Transverse colon (tissue), 4 donors: ENCODE measurements at regions not wholly inside any gene's neighbourhood (a gene's known extent, or its start where the extent isn't known, plus 50 kb on each side); places are given as distances from the start of the nearest gene placed in this dataset.

ENCODE experiments used
- DNase-seq: peaks from one replicate; pipeline ENCODE4 v3.0.0-alpha.2; 2019
- H3K27ac ChIP-seq, 4 donors: fragments of 200-600 bp; sonication (generic); 2 replicates each; pipeline ENCODE4 v1.5.1; 2016 to 2018; ENCODE audit warnings: inconsistent platforms in 4 of 4
- H3K27me3 ChIP-seq: fragments of 200-600 bp; sonication (generic); 2 replicates; pipeline ENCODE4 v1.5.1; 2017; ENCODE audit warnings: inconsistent platforms
- H3K36me3 ChIP-seq, 4 donors: fragments of 200-600 bp; sonication (generic); 2 replicates each; pipeline ENCODE4 v1.5.1; 2017 to 2019; ENCODE audit warnings: inconsistent platforms in 4 of 4
- H3K4me1 ChIP-seq, 4 donors: fragments of 200-600 bp; sonication (generic); 2 replicates each; pipeline ENCODE4 v1.5.1; 2017 to 2020; ENCODE audit warnings: inconsistent platforms in 4 of 4
- H3K4me3 ChIP-seq, 4 donors: fragments of 200-600 bp; sonication (generic); 1 replicate in 1 of 4; 2 replicates in 3 of 4; pipeline versions ENCODE4 v1.5.1 to v1.6.1; 2017 to 2019; ENCODE audit warnings: inconsistent platforms in 4 of 4
- H3K9me3 ChIP-seq, 2 donors: fragments of 200-600 bp; sonication (generic); 2 replicates each; pipeline ENCODE4 v1.5.1; 2017 to 2019; ENCODE audit warnings: inconsistent platforms in 2 of 2
- CTCF ChIP-seq, 5 experiments: fragments of 200-600 bp in 3 of 5; fragments of 450-650 bp in 2 of 5; sonication (generic) in 3 of 5; IDR thresholded peaks; 1 replicate in 2 of 5; 2 replicates in 3 of 5; pipeline ENCODE4 v1.5.1; 2016 to 2017; ENCODE audit warnings: antibody characterized with exemption in 5 of 5, inconsistent platforms in 3 of 5, mild to moderate bottlenecking in 2 of 5, moderate library complexity in 1 of 5
- EP300 ChIP-seq: sonication (generic); formaldehyde crosslinking; IDR thresholded peaks from one replicate; pipeline ENCODE4 v1.6.1; 2017; ENCODE audit warnings: antibody characterized with exemption, low read depth
- POLR2A ChIP-seq: fragments of 450-650 bp; IDR thresholded peaks from one replicate; pipeline ENCODE4 v1.6.1; 2016; ENCODE audit warnings: antibody characterized with exemption, mild to moderate bottlenecking, moderate library complexity
- POLR2AphosphoS5 ChIP-seq, 3 donors: sonication (generic); formaldehyde crosslinking; IDR thresholded peaks; one replicate each; pipeline ENCODE4 v1.6.1; 2016; ENCODE audit warnings: antibody characterized with exemption in 3 of 3
- WGBS, 2 donors: methylation state at CpG; one replicate each; pipeline ENCODE4 v1.1.5; 2018; ENCODE audit warnings: low coverage in 1 of 2; 5-methylcytosine and 5-hydroxymethylcytosine counted together
- in situ Hi-C, 4 donors: fragments of 200-750 bp; cut with MboI; loops; one replicate each; pipeline versions ENCODE4 v1.15.0 to v1.15.1; 2017; ENCODE audit warnings: low sequenced_read_pairs in 3 of 4, low pct_ligation_motif_present in 1 of 4, low pct_unique_long_range_greater_than_20kb in 1 of 4
- intact Hi-C: fragments of 100-400 bp; cut with DNase I; formaldehyde crosslinking; loops from one replicate; pipeline ENCODE4 v1.15.1; 2023; ENCODE audit warnings: low total_unique reads

DNA sequence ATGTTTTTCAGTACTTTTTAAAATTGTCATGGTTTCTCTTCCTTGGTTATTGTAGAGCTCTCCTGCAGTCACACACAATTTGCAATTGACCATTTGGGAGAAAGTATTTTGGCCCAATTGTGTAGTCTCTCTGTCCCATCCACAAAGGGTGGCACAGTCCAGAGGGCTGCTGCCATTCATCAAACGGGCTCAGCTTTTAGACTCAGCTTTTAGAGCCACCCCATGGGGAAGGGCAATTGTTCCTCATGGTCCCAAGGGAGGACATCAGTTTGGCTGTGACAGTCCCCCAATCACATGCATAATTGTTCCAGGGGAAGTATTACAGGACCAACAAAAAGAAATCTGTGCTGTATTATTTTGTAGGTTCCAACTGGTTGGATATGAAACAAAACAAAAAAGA is 207.6 kb downstream of the ZNF462 start:
- WGBS, 2 donors, result 40 to 60% methylated on average over 1 of the region's 1 CpG
- H3K4me1 ChIP-seq, result peaks cover 2 to 36% (median 15%) of the 10 kb centered on the region in 4 donors
- in situ Hi-C loops, result no loop called here

DNA sequence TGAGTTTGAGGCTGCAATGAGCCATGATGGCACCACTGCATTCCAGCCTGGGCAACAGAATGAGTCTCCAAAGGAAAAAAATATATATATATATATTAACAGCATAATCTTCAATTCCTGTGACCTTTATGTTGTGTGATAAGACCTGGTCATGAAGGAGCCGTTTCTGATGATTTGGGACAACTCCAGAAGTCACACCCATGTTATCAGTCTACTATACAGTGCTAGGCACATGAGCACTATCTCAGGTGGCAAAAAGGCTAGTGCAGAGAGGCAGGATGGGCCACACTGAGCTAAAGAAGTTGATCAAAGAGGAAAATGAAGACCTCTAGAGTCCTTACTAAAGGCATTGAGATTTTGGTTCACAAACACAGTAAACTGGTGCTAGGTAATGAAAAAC is 205.0 kb upstream of the RAD23B start:
- TF ChIP-seq POLR2AphosphoS5 (IDR thresholded peaks at IDR 0.05) (no peak), CTCF (IDR thresholded peaks at IDR 0.05) (no peak), POLR2A (no peak), EP300 (no peak)
- Histone ChIP-seq H3K4me3 (no peak overlapping the region), H3K9me3 (no peaks in the 10 kb centered on the region), H3K27ac (no peak overlapping the region), H3K27me3 (no peaks in the 10 kb centered on the region), H3K36me3 (no peaks in the 10 kb centered on the region), H3K4me1 (peaks cover 0 to 9% (median 2%) of the 10 kb centered on the region in 4 donors)
- DNase-seq, result no peak
- in situ Hi-C loops (no loop called here), intact Hi-C loops (no loop called here)
- 40 to 50% methylated on average over 1 of the region's 1 CpG for WGBS, 2 donors

More for the DNA sequence above, 207.6 kb downstream of the ZNF462 start:
- Histone ChIP-seq H3K4me3 (no peak overlapping the region), H3K27ac (no peak overlapping the region), H3K36me3 (no peaks in the 10 kb centered on the region), H3K27me3 (no peaks in the 10 kb centered on the region), H3K9me3 (no peaks in the 10 kb centered on the region)
- DNase-seq, result no peak
- intact Hi-C loops, result no loop called here
- no peak for TF ChIP-seq POLR2AphosphoS5 (IDR thresholded peaks at IDR 0.05)
- TF ChIP-seq EP300, result no peak
- TF ChIP-seq POLR2A, result no peak
- TF ChIP-seq CTCF (IDR thresholded peaks at IDR 0.05), result no peak

- no peaks in the 10 kb centered on the region for H3K27me3 ChIP-seq
- H3K9me3 ChIP-seq, result no peaks in the 10 kb centered on the region
- no peaks in the 10 kb centered on the region for H3K36me3 ChIP-seq
- H3K4me1 ChIP-seq, result peaks cover 0 to 9% (median 2%) of the 10 kb centered on the region in 4 donors
- no peak overlapping the region for H3K4me3 ChIP-seq
- no peak for TF ChIP-seq POLR2A
- no peak for TF ChIP-seq EP300
- no peak for TF ChIP-seq POLR2AphosphoS5 (IDR thresholded peaks at IDR 0.05)
- no peak for TF ChIP-seq CTCF (IDR thresholded peaks at IDR 0.05)
- 38% methylated on average over 1 of the region's 1 CpG; no CpG with 5 or more reads in 1 of the 2 donors for WGBS, 2 donors
- intact Hi-C loops (no loop called here), in situ Hi-C loops (no loop called here)
- H3K27ac ChIP-seq, result no peak overlapping the region
- no peak for DNase-seq
Observed at GRCh38 chr9:107079589-107079988, 203.5 kb upstream of the RAD23B start.

- 40 to 54% methylated on average over 1 to 3 of the region's 3 CpGs for WGBS, 2 donors
- Histone ChIP-seq H3K9me3 (no peaks in the 10 kb centered on the region), H3K36me3 (no peaks in the 10 kb centered on the region), H3K4me1 (peaks cover 0 to 9% (median 2%) of the 10 kb centered on the region in 4 donors), H3K27me3 (no peaks in the 10 kb centered on the region), H3K4me3 (no peak overlapping the region), H3K27ac (no peak overlapping the region)
- intact Hi-C loops (no loop called here), in situ Hi-C loops (no loop called here)
- DNase-seq, result no peak
- no peak for TF ChIP-seq POLR2A
- no peak for TF ChIP-seq CTCF (IDR thresholded peaks at IDR 0.05)
- TF ChIP-seq EP300, result no peak
- no peak for TF ChIP-seq POLR2AphosphoS5 (IDR thresholded peaks at IDR 0.05)
Observed at GRCh38 chr9:107080130-107080529, 202.9 kb upstream of the RAD23B start.
